ENCODE measurements at regions not wholly inside any gene's neighbourhood (a gene's known extent, or its start where the extent isn't known, plus 50 kb on each side); places are given as distances from the start of the nearest gene placed in this dataset.
"Not testable (repeated sequence)": the region's sequence is repeated elsewhere in the genome, so short reads cannot be mapped to it uniquely, and the experiment has no call there.

GRCh38 chr1:242959397-242959796 is 295.7 kb downstream of the CEP170 start:
- not testable (repeated sequence) for H3K9me3 Mint-ChIP-seq; H3K4me3 Mint-ChIP-seq; H3K27ac Mint-ChIP-seq; DNase-seq (ENCODE audit: low spot score in 2 of 2); H3K36me3 Mint-ChIP-seq; ATAC-seq; H3K4me1 Mint-ChIP-seq

GRCh38 chr1:242954945-242955344 is 300.1 kb downstream of the CEP170 start:
- not testable (repeated sequence) for DNase-seq (ENCODE audit: low spot score in 2 of 2); H3K4me3 Mint-ChIP-seq; H3K9me3 Mint-ChIP-seq; ATAC-seq; H3K4me1 Mint-ChIP-seq; H3K27ac Mint-ChIP-seq; H3K36me3 Mint-ChIP-seq

DNA sequence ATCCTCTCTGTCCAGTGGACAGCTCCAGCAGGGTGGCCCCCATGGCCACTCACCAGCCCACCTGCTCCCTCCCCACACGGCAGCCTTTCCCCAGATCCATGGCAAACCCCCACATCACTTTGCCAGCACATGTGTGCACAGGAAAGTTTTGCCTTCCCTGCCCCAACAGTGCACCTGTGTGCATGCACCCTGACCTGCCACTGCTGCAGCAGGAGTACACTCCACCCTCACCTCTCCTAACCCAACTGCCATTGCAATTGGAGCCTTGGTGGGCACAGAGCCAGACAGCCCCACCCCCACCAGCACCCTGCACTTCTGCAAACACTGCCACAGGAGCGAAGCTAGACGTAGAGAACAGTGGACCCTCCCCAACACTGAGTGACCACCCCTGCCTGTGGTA is 308.9 kb downstream of the CEP170 start:
- Mint-ChIP-seq H3K4me3 (no peak overlapping the region), H3K36me3 (no peaks in the 10 kb centered on the region)
- no peak for ATAC-seq

GRCh38 chr1:242936725-242937124 is 318.4 kb downstream of the CEP170 start:
- not testable (repeated sequence) for H3K4me3 Mint-ChIP-seq; DNase-seq (ENCODE audit: low spot score in 2 of 2); H3K9me3 Mint-ChIP-seq; H3K27ac Mint-ChIP-seq; H3K36me3 Mint-ChIP-seq; H3K4me1 Mint-ChIP-seq; ATAC-seq

More for the DNA sequence above, 308.9 kb downstream of the CEP170 start:
- Mint-ChIP-seq H3K27ac (no peak overlapping the region), H3K9me3 (peaks cover 9% of the 10 kb centered on the region), H3K4me1 (no peaks in the 10 kb centered on the region)
- DNase-seq (ENCODE audit: low spot score in 2 of 2) = no peak

- DNase-seq (ENCODE audit: low spot score in 2 of 2); H3K4me3 Mint-ChIP-seq; ATAC-seq; H3K27ac Mint-ChIP-seq; H3K4me1 Mint-ChIP-seq; H3K36me3 Mint-ChIP-seq; H3K9me3 Mint-ChIP-seq: not testable (repeated sequence)
Observed at GRCh38 chr1:242924717-242925116, 330.4 kb downstream of the CEP170 start.

GRCh38 chr1:242923603-242924002 is 331.5 kb downstream of the CEP170 start:
- not testable (repeated sequence) for H3K4me3 Mint-ChIP-seq, ATAC-seq

DNA sequence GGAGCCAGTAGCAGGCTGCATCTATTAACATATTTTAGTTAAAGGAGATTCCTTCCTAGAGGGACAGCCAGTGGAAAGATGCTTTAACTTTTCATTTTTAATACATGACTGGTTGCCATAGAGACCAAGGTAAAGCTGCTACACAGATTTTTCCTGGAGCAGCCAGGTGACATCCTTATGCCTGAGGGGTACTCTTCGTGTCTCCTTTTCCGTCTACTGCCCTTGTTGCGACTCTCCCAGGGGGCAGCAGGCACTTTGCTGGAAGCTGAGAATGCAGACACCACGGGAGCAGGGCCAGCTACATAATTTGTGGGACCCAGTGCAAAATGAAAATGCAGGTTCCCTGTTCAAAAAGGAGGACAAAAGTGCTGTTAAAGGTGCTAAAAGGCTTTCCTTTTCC is 340.4 kb downstream of the CEP170 start:
- H3K9me3 Mint-ChIP-seq; ATAC-seq; H3K4me3 Mint-ChIP-seq; DNase-seq (ENCODE audit: low spot score in 2 of 2); H3K27ac Mint-ChIP-seq; H3K4me1 Mint-ChIP-seq; H3K36me3 Mint-ChIP-seq: not testable (repeated sequence)

More at GRCh38 chr1:242923603-242924002, 331.5 kb downstream of the CEP170 start:
- H3K36me3 Mint-ChIP-seq; H3K4me1 Mint-ChIP-seq; H3K27ac Mint-ChIP-seq; H3K9me3 Mint-ChIP-seq; DNase-seq (ENCODE audit: low spot score in 2 of 2): not testable (repeated sequence)

DNA sequence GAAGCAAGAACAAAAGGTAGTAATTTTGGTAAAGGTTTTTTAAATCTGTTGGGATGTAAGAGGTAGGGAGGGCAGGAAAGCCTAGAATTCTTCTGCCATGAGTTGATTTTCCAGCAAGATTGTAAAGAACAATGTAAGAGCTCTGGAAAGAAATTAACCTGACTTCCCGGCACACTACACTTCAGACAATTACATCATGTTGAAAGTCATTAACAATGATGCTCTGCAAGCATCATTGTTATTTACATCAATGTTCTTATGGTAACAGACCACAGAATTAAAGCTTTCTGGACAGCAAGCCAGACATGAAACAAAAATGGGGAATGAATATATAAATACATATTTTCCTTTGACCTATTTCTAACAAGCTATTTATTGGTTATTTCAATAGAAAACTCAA is 342.2 kb downstream of the CEP170 start:
- H3K9me3 Mint-ChIP-seq; H3K36me3 Mint-ChIP-seq; ATAC-seq; H3K27ac Mint-ChIP-seq; H3K4me3 Mint-ChIP-seq; DNase-seq (ENCODE audit: low spot score in 2 of 2); H3K4me1 Mint-ChIP-seq: not testable (repeated sequence)

DNA sequence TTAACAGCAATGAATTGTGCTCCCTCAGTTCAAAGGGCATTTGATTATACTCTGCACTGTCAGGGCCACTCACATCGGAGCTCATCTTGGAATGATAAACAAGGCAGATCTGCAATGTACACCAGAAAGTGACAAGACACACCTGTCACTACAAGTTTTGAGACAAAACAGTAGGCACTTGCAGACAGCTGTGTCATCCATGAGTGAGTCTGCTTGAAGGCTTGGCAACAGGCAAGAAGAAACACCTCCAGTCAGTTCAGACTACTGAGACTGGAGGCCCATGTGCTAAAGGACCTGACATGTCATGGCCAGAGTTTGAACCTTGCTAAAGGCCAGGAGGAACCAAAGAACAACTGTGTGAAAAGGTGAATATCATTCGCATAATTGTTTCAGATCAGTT is 354.5 kb downstream of the CEP170 start:
- H3K4me1 Mint-ChIP-seq; ATAC-seq; H3K9me3 Mint-ChIP-seq; H3K36me3 Mint-ChIP-seq; DNase-seq (ENCODE audit: low spot score in 2 of 2); H3K27ac Mint-ChIP-seq; H3K4me3 Mint-ChIP-seq: not testable (repeated sequence)

DNA sequence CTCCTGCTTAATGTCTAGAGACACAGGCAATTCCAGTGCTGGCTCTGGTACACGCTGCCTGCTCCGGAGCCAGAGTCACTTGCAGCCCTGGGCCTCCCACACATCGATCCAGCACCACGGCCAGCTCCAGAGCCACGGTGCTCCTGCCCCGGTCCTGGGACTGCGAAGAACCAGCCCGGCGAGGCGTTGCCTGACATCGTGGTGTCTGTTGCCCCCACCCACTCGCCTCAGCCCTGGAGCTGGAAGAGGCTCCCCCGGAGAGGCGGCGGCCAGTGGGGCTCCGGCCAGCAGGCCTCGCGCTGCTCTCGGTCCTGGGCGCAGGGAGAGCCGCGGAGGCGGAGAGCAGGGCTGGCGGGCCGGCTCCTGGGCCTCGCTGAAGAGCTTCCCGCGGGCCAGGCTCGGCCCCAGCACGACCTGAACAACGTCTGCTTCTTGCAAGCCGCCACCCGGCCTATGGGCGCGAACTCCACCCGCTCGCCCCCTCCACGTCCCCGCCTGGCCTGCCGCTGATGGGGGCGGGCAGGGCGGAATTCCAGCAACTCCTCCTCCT is 364.8 kb downstream of the CEP170 start:
- Mint-ChIP-seq H3K4me3 (no peak overlapping the region), H3K4me1 (no peaks in the 10 kb centered on the region), H3K36me3 (no peaks in the 10 kb centered on the region), H3K27ac (no peak overlapping the region), H3K9me3 (no peaks in the 10 kb centered on the region)
- ATAC-seq (no peak), DNase-seq (ENCODE audit: low spot score in 2 of 2) (no peak)

DNA sequence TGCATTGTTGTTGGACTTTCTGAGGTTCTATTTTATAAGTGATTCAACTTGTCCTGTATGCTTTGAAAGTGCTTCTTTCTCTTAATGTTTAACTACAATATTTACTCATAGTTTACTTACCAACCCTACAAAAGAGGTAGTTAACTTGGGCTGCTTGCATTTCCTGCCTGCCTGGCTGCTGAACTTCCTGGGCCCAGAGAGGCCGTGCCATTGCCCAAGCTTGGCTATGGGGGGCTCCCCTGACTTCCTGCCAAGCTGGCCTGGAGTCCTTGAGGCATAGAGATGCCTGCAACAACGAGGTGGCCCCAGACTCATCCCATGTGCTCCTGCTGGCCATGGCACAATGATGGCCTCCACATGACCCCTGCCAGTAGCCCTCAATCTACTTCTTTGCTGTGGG is 361.6 kb upstream of the PLD5 start:
- no peak for DNase-seq (ENCODE audit: low spot score in 2 of 2)
- Mint-ChIP-seq H3K36me3 (no peaks in the 10 kb centered on the region), H3K4me3 (no peak overlapping the region), H3K4me1 (no peaks in the 10 kb centered on the region), H3K27ac (no peak overlapping the region), H3K9me3 (no peaks in the 10 kb centered on the region)
- ATAC-seq = no peak

- H3K27ac Mint-ChIP-seq; H3K4me3 Mint-ChIP-seq; ATAC-seq; DNase-seq (ENCODE audit: low spot score in 2 of 2); H3K9me3 Mint-ChIP-seq; H3K4me1 Mint-ChIP-seq; H3K36me3 Mint-ChIP-seq: not testable (repeated sequence)
Observed at GRCh38 chr1:242880022-242880421, 355.5 kb upstream of the PLD5 start.

- H3K4me1 Mint-ChIP-seq = no peaks in the 10 kb centered on the region
- no peak overlapping the region for H3K27ac Mint-ChIP-seq
- H3K9me3 Mint-ChIP-seq = no peaks in the 10 kb centered on the region
- DNase-seq (ENCODE audit: low spot score in 2 of 2) = no peak
- no peak overlapping the region for H3K4me3 Mint-ChIP-seq
- H3K36me3 Mint-ChIP-seq = no peaks in the 10 kb centered on the region
- ATAC-seq = peak; percentile 13
Observed at GRCh38 chr1:242877743-242878142, 353.2 kb upstream of the PLD5 start.

DNA sequence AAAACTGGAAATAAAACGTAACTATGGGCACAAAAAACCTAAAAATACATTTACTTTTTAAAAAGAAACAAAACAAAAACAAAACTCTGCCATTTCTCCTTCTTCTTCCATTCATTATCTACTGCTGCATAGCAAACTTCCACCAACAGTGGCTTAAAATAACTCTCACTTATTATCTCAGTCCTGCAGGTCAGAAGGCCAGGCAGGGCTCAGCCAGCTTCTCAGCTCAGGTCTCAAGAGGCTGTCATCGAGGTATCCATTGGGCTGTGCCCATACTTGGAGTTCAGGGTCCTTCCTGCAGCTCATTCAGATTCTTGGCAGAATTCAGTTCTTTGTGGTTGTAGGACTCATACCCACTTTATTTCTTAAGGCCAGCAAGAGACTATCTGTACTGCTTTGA is 352.7 kb upstream of the PLD5 start:
- ATAC-seq = peak; percentile 40
- Mint-ChIP-seq H3K4me1 (no peaks in the 10 kb centered on the region), H3K9me3 (no peaks in the 10 kb centered on the region), H3K4me3 (no peak overlapping the region), H3K36me3 (no peaks in the 10 kb centered on the region), H3K27ac (no peak overlapping the region)
- DNase-seq (ENCODE audit: low spot score in 2 of 2) = no peak

DNA sequence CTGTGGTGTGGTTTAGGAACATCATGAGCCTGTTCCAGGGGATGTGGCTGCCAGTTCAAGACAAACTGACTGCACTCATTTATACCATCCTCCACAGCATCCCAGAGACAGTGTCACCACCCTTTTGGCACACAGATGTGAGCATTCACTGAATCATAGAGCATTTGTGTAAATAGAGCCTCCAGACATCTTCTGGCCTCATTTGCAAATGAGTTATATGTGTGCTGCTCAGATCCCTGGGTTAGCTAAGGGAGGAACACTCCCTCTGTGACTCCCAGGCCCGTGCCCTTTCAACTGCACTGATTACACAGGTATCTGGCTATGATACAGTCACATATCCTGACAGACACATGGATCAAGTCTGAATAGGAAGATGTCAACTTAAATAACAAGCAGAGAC is 351.5 kb upstream of the PLD5 start:
- Mint-ChIP-seq H3K27ac (no peak overlapping the region), H3K4me3 (no peak overlapping the region), H3K36me3 (no peaks in the 10 kb centered on the region), H3K9me3 (no peaks in the 10 kb centered on the region), H3K4me1 (no peaks in the 10 kb centered on the region)
- ATAC-seq = no peak
- no peak for DNase-seq (ENCODE audit: low spot score in 2 of 2)

- Mint-ChIP-seq H3K4me1 (no peaks in the 10 kb centered on the region), H3K27ac (no peak overlapping the region), H3K36me3 (no peaks in the 10 kb centered on the region), H3K4me3 (no peak overlapping the region), H3K9me3 (no peaks in the 10 kb centered on the region)
- DNase-seq (ENCODE audit: low spot score in 2 of 2) = no peak
- ATAC-seq = no peak
Observed at GRCh38 chr1:242873661-242874060, 349.2 kb upstream of the PLD5 start.

- H3K36me3 Mint-ChIP-seq = no peaks in the 10 kb centered on the region
- H3K9me3 Mint-ChIP-seq = no peaks in the 10 kb centered on the region
- no peak for DNase-seq (ENCODE audit: low spot score in 2 of 2)
- H3K27ac Mint-ChIP-seq = no peak overlapping the region
- no peak for ATAC-seq
- no peak overlapping the region for H3K4me3 Mint-ChIP-seq
- no peaks in the 10 kb centered on the region for H3K4me1 Mint-ChIP-seq
Observed at GRCh38 chr1:242872521-242872920, 348.0 kb upstream of the PLD5 start.

Measured in stimulated activated effector memory CD8-positive, alpha-beta T cell treated with anti-CD3 and anti-CD28 coated beads, Interleukin-12 subunit alpha, Interleukin-12 subunit beta, amount 100 ng/mL, for 72 hours (primary cell).